ENCODE measurements at regions not wholly inside any gene's neighbourhood (a gene's known extent, or its start where the extent isn't known, plus 50 kb on each side); places are given as distances from the start of the nearest gene placed in this dataset.
"Not testable (repeated sequence)": the region's sequence is repeated elsewhere in the genome, so short reads cannot be mapped to it uniquely, and the experiment has no call there.

- no peak for DNase-seq
These were observed 77.4 kb upstream of the ITGB1 start for GRCh38 chr10:33035411-33035810.

DNA sequence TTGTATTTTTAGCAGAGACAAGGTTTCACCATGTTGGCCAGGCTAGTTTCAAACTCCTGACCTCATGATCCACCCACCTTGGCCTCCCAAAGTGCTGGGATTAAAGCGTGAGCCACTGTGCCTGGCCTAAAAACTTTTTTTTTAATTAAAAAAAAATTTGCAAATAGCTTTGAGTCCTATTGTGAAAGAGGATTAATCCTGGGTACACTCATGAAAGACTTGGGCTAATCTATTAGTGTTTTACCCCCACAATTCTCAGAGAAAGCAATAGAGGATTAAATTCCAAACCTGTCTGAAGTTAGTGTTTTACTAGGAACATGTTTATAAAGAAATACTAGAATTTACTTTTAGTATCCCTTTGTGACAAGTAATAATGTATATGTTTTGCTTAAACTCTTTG lies 76.9 kb upstream of the ITGB1 start:
- no peak for DNase-seq

DNA sequence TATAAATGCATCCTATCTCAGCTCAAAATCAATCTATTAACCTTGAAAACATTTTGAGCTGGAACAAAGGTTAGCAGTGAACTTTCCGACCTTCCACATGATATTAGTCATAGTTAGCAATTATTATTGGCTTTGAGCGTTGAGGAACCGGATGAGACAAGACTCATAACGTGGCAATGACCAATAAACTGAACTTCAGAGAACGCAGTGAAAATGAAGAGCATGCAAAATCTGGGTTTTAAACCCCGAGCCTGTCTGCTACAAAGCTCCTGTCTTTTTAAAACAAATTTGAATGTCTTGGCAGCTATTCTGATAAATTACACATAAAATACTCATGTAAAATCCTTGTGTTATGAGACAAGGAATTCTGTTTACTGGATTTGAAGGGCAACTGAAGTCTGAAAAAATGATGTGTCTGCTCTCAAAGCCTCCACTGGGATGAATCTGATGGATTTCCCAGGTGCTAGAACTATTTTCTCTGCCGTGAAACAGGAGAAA lies 74.7 kb upstream of the ITGB1 start:
- DNase-seq: peak; percentile 85

GRCh38 chr10:33031815-33032653 lies 74.0 kb upstream of the ITGB1 start:
- no peak for DNase-seq

GRCh38 chr10:33031171-33031570 lies 73.1 kb upstream of the ITGB1 start:
- DNase-seq: no peak

- not testable (repeated sequence) for DNase-seq
These were observed 70.5 kb upstream of the ITGB1 start for GRCh38 chr10:33028515-33028914.

DNA sequence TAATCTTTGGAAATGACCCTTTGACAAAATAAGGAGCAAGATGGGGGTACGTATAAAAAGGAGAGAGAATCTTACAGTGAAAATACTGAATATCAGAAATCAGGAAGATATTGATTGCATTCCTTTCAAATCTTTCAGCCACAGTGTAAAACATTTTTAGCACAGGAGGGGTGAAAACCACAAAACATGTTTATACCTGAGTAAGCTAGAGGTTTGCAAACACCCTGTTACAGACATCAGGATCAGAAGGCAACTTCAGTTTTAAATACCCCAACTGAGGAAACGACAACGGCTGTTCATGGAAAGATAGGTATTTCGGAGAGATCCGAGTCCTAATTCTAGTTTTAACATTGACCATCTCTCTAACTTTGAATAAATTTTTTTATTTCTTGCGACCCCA lies 69.1 kb upstream of the ITGB1 start:
- no peak for DNase-seq

DNA sequence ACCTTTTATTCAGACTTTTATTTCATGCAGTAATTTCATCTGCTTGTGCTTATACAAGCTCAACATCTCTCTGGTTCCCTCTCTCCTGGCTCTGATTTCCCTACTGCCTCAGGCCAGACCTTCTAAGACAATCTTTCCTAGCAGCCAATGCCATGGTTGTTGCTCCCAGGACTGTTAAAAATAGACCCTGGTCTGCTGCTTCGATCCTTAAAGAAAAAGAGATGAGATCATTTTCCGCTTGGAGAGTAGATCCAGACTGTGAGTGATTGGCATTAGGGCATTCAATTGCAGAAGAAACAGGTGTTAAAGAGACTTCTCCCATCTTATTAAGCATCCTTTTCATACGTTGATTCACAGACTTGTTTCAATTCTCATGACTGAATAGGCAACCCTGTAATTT lies 68.4 kb upstream of the ITGB1 start:
- DNase-seq: no peak

DNA sequence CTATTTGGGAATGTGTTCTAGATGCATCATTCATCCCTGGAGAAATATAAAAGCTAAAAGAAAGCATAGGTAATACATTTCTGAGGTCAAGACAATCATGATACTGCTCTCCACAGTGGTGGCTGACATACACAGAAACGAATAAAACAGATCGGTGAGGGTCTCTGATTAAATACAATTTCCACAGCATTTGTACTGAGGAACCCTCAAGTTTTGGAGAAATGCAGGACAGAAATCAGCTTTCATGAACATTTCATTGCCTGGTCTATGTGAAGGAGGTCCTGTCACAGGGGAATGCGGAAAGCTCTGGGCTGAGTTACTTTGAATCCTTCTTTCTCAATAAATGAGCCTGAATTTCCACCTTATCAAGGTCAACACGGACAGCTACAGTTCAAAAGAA lies 67.9 kb upstream of the ITGB1 start:
- DNase-seq: no peak

GRCh38 chr10:33025039-33025438 lies 67.0 kb upstream of the ITGB1 start:
- no peak for DNase-seq

- no peak for DNase-seq
These were observed 64.7 kb upstream of the ITGB1 start for GRCh38 chr10:33022691-33023090.

GRCh38 chr10:33022090-33022489 lies 64.1 kb upstream of the ITGB1 start:
- no peak for DNase-seq

GRCh38 chr10:33016988-33017387 lies 59.0 kb upstream of the ITGB1 start:
- DNase-seq: no peak

DNA sequence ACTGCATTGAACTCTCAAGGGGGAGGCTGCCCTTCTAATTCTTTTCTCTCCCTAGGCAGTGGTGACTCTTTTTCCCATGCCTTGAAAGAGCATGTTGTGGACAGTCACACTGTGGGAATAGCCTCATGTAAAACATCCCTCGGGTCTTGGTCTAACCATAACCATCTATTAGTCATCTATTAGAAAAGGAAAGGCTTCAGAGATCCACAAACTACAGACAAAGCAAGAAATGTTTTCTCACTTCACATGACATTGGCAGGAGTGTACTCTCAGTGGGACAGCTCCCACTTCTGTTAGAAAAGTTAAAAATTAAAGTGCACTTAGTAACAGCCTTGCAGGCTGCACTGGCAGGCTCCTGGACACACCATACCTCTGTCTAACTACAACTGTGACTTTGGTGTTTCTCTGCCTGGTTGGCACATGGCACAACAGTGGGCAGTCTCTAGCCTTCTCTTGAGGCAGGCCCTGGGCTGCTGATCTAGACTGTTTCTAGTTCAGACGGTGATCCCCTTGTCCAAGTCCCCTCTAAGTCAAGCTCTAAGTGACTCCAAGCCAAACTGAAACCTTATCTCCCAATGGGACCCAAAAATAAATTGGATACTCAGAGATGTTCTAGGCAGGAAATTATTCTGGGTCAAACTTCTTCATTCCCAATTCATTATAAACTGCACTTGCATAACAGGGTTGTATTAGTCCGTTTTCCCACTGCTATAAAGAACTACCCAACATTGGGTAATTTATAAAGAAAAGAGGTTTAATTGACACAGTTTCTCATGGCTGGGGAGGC lies 57.9 kb upstream of the ITGB1 start:
- peak; percentile 66 for DNase-seq

GRCh38 chr10:33013331-33013730 lies 55.3 kb upstream of the ITGB1 start:
- DNase-seq: not testable (repeated sequence)

GRCh38 chr10:33012306-33012705 lies 54.3 kb upstream of the ITGB1 start:
- no peak for DNase-seq

GRCh38 chr10:33010132-33011037 lies 52.4 kb upstream of the ITGB1 start:
- peak; percentile 93 for DNase-seq

DNA sequence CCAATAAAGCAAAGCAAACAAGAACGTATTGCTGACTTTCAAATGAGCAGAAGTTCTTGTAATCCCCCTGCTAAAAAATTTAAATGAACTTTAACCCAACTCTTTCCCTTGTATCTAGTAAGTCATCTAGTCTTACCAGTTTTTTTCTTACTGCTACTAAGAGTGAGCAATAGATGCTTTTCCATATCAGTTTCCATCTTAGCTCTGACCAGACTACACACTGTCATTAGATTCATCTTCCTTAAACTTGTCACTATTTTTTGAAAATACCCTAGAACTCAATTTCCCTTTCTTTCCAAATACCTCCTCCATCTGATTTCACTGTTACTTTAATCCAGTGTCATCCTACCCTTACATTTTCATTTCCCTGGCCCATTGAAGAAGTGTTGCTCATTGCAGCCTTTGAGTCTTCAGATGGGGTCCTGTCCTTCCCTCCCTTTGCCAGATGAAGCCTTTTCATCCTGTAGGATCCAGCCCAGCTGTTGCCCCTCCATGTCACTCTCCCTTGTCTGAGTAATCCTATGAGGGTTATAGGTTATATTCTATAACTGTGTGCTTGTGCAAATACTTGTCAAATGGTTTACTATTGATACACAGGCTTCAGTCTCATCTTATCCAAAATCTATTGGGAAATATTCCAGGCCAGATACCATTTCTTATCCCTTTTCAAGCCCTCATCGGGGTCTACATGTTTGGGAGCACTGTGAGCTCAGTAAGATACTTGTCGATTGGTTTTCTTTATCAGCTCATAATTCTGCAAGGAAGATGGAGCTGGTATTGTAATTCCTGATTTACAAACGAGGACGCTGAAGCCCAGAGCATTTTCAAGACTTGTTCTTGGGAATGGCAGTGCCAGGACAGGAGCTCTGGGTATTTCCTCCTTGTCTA lies 51.5 kb upstream of the ITGB1 start:
- DNase-seq: no peak

- DNase-seq: peak; percentile 87
These were observed 50.6 kb upstream of the ITGB1 start for GRCh38 chr10:33008499-33009243.

DNA sequence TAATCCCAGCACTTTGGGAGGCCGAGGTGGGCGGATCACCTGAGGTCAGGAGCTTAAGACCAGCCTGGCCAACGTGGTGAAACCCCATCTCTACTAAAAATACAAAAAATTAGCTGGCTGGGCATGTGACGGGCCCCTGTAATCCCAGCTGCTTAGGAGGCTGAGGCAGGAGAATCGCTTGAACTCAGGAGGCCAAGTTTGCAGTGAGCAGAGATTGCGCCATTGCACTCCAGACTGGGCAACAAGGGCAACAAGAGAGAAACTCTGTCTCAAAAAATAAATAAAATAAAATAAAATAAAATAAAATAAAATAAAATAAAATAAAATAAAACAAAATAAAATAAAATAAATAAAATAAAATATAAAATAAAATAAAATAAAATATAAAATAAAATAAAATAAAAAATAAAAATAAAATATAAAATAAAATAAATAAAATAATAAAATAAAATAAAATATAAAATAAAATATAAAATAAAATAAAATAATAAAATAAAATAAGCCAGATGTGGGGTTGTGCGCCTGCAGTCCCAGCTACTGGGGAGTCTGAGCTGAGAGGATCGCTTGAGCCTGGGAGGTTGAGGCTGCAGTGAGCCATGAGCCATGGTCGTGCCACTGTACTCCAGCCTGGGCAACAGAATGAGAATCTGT lies 49.8 kb upstream of the ITGB1 start:
- not testable (repeated sequence) for DNase-seq
